ENCODE measurements at regions not wholly inside any gene's neighbourhood (a gene's known extent, or its start where the extent isn't known, plus 50 kb on each side); places are given as distances from the start of the nearest gene placed in this dataset.

DNA sequence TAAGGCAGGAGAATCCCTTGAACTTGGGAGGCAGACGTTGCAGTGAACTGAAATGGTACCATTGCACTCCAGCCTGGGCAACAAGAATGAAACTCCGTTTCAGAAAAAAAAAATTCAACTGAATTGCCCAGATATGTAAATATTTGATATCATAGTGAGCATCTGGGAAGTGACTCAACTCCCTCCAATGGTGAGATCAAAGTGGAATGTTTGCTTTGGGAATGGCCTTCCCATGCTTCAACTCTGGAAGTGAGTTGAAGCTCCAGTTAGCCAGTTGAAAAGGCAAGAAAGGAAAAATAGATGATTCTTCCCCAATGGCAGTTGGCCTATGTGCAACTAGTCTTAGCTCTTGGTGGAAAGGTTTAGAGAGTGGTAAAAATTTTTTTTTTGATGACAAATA, 131.6 kb upstream of the CMC1 start:
- no peak for DNase-seq

- no peak for DNase-seq
Measured at GRCh38 chr3:28110869-28111268, 130.6 kb upstream of the CMC1 start.

GRCh38 chr3:28114893-28115292, 126.5 kb upstream of the CMC1 start:
- no peak for DNase-seq

DNA sequence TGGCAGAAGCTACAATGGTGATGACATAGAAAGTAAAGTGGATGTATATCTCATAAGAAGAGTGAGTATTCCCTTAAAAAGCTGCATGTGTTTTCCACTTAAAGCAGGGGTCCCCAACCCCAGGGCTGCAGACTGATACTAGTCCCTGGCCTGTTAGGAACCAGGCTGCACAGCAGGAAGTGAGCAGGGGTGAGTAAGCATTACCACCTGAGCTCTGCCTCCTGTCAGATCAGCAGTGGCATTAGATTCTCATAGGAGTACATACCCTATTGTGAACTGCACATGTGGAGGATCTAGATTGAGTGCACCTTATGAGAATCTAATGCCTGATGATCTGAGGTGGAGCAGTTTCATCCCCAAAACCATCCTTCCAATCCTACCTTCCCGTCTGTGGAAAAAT, 126.1 kb upstream of the CMC1 start:
- DNase-seq, result no peak

DNA sequence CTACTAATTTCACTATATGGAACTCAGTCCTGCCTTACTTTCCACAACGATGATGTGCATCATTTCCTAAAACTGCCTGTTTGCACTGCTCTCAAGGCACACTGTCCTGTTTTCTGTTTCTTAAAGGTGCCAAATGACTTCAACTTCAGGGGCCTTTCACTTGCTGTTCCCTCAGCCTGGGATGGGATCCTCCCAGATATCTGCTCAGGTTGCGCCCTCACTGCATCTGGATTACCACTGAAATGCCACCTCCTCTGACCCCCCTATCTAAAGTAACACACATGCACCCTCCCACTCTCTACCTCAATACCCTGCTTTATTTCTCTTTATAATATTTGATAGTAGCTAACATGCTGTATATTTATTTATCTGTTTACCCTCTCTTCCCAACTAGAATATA, 123.8 kb upstream of the CMC1 start:
- no peak for DNase-seq

DNA sequence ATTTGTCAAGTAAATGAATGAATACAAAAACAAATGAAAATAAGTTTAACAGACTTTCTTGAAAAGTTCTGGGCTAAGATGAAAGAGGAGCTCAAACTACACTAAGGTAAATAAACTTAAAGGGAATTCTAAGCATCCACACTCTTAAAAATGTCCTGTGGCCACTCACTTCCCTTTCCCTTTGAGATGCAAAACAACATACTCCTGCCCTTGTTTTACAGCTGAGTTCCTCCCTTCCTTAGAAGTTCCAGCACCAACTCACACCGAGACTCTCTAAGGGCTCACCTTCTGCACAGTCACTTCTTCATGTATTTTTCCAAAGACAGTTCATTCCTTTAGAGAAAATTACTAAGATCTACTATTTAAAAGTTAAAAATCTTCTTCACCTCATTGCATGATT, 123.3 kb upstream of the CMC1 start:
- no peak for DNase-seq

GRCh38 chr3:28122227-28122626, 119.2 kb upstream of the CMC1 start:
- no peak for DNase-seq

DNA sequence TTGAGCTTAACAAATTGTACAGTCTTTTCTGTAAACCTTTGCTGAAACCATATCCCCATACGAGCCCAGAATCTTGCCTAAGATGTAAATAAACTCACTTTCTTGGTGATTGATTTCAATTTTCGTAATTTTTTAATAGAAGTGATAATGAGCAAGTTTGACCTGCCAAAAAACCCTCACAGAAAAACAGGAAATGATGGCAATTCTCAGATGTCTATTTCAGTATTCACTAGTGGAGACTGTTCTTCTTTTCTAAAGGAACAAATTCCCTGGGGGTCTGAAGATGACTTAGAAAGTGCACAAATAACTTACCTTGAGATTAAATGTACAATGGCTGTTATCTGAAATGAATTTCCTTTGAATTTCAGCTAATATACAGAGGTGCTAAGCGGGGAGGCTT, 116.5 kb upstream of the CMC1 start:
- no peak for DNase-seq

DNA sequence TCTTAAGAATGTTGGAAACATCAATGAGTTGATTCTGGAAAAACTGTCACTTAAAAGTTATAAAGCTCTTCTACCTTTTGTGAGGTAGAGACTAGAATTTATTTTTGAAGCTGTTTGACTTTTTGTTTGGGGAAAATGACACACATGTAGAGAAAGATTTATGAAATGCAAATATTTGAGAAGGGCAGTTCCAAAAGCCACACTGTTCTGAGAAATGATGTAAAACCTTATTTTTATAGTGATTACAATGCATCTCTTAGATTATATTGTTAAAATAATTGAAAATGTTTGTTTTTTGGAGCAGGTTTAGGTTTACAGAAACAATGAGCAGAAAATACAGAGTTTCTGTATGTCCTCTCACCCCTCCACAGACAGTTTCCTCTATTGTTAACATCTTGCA, 116.1 kb upstream of the CMC1 start:
- no peak for DNase-seq

GRCh38 chr3:28130836-28131235, 110.6 kb upstream of the CMC1 start:
- no peak for DNase-seq

GRCh38 chr3:28132941-28133340, 108.5 kb upstream of the CMC1 start:
- no peak for DNase-seq

DNA sequence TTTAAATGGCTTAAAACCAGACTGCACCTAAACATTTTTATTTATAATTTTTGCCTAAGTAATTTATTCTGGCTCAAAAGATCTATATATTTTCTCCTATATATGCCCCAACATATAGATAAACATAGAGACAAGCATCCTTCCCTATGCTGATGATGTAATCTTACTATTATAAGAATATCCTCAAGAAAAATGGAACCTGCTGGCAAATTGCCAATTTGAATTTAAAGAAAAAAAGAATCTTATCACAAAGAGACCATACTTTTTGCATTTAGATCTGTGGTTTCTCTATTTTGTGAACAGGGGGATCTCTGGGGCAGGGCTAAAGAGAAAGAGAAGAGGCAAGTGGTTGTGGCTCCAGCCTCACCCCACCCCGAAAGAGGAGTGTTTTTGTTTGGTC, 107.2 kb upstream of the CMC1 start:
- no peak for DNase-seq

DNA sequence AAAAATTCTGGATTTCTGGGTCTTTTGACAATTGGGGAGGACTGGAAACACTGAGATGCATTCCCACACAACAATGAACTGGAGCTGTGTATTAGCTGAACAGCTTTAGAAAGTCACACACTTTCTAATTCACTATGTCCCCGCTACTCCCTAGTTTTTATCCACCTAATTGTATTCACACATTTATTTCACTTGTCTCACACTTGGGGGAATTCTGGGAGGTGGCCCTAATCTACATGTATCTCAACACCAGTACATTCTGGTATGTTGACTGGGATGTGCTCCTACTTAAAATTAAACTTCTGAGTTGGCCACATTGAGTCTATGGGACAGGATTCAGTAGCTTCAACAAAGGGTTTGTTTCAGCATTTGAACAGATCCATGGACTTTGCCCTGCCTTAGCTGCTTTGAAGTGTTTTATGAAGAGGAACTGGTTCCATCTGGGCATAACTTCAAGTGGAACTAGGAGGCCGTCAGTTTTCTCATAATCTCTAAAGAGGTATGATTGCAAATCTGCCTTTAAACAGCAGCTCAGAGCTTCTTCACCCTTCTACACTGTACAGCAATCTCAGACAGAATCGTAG, 106.5 kb upstream of the CMC1 start:
- DNase-seq, result no peak

DNA sequence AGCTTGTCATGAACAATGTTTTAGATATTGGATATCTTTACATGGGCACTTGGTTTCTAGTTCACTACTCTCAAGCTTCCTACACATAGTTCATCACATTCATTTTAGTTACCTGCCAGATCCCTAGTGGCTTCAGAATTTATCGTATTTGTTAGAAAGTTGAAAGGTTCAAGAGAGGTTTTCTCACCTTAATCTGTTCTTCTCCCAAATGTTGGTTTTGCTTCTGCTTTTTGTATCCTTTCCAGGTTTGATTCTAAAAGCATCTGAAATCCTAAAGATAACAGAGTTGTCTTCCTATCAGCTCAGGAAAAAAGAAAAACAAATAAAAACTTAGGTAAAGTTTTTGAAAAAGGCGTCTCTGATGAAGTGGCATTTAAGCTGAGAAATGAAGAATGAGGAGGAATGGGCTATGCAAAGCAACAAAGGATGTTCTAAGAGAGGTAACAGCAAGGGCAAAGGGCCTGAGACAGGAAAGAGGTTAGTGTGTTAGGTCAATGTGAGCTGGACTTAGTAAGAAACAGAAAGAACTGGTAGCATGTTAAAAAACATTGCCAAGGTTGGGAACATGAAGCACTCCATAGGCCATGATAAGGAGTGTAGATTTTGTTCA, 104.7 kb upstream of the CMC1 start:
- DNase-seq, result no peak

- DNase-seq, result no peak
Measured at GRCh38 chr3:28138043-28138610, 103.3 kb upstream of the CMC1 start.

- no peak for DNase-seq
Measured at GRCh38 chr3:28139288-28139687, 102.1 kb upstream of the CMC1 start.

DNA sequence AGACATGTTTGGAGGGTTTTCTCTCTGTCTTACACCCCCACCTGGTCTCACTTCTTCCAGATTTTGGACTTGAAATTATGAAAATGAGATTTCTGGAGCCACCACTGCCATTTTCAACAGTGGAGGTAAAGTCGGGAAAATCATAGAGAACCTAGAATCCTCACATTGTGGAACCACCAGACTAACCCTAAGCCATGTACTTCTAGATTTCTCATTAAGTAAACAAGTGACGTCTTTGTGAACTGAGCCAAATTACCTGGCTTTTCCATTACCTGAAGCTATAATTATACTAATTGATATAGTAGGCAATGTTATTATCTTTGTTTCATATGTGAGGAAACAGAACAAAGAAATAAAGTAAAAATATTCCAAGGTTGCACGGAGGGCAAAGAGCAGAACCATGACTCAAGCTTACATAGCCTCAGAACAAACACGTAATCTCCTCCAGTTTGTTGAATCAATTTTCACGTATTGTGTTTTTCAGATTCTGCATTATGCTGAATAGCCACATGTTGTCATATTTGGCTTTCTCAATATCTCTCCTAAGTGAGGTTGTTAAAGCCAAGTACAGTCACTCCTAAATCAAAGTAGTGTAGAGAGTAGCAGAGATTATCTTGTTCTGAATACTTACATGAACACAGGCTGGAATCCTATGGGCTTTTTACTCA, 101.3 kb upstream of the CMC1 start:
- DNase-seq, result no peak

- DNase-seq, result no peak
Measured at GRCh38 chr3:28140664-28141063, 100.8 kb upstream of the CMC1 start.

- DNase-seq, result no peak
Measured at GRCh38 chr3:28149960-28150359, 91.5 kb upstream of the CMC1 start.

DNA sequence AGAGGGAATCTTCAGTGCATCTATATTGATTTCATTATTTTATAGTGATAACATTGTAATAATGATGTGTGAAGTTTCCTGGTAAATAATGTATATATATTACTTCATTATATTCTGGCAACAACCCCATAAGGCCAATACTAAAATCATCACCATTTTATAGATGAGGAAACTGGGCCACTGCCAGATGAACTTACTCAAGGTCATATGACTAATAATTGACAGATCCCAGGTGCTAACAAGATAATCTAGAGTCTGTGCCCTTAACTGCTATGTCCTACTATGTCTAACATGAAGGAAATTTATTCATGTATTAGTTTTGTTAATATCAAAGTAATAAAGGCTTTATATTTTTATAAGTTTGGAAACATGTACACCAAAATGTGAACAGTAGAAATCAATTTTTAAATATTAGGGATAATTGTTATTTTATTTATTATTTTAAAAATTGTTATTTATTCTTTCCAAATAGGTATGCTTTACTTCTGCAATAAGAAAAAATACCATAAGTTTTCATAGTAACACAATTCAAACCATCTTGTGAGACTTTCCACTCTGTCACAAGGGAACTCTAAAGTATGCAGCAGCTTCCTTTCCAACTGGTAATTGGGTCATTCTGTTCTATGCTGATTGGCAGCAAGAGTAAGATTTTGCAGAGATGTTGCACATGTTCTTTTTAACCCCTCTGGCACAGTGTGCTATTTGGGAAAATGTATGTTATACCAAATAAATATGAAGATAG, 90.8 kb upstream of the CMC1 start:
- DNase-seq, result no peak

DNA sequence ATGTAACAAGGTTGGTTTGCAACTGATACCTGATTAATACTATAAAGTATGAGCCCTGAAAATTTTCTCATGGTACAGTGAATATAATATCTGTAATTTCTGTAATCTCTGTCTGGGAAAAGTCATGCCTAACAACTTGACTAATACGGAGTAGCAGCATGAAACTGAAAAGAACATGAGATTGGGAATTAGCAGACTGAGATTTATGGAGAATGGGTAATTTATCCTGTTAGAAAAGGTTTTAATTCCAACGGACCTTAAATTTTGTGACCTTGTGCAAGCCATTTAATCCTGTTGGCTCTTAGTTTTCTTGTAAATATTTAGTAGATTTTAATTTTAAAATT, 90.2 kb upstream of the CMC1 start:
- no peak for DNase-seq

DNA sequence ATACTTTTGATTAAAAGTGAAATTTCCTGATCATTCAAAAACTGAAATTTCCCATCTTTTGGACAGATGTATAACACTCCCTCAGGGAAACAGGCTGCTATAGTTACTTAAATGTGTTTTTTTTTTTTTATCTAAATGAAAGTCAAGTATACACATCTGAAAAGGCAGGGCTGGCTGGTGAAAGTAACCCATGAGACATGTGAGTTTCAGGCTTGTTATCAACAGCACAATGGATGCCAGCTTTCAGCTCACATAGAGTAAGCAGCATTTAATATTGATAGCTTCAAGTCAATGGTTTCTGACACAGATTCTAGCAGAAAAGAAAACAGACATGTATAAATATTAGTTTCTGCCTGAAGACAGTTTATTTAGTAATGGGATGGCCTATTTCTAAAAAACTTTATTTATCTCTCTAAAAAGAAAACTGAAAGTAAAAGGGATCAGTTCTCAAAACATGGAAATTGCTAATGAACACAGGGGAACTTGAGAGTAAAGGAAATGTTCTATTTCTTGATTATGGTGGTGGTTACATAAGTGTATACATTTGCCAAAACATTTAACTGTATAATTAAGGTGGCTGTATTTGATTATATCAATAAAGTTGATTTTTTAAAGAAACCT, 89.7 kb upstream of the CMC1 start:
- DNase-seq, result no peak

- no peak for DNase-seq
Measured at GRCh38 chr3:28155631-28156030, 85.8 kb upstream of the CMC1 start.
